ENCODE measurements at regions not wholly inside any gene's neighbourhood (a gene's known extent, or its start where the extent isn't known, plus 50 kb on each side); places are given as distances from the start of the nearest gene placed in this dataset.

GRCh38 chr11:134876226-134876625 lies 464.2 kb upstream of the B3GAT1 start:
- Histone ChIP-seq H3K4me1 (replicated peaks in 1 of 2) (no peaks in the 10 kb centered on the region), H3K36me3 (replicated peaks in 1 of 2) (no peaks in the 10 kb centered on the region), H3K9me3 (replicated peaks in 1 of 3) (no peaks in the 10 kb centered on the region), H3K27me3 (peaks cover 3% of the 10 kb centered on the region), H3K4me3 (no peak overlapping the region), H3K27ac (no peak overlapping the region)
- intact Hi-C loops (cut with DNase I), result no loop called here
- 78 to 86% (median 84%) methylated on average over 8 of the region's 8 CpGs for WGBS, 4 donors
- no peak for DNase-seq
- TF ChIP-seq POLR2A (IDR thresholded peaks at IDR 0.05) (no peak), CTCF (IDR thresholded peaks at IDR 0.05) (no peak)

GRCh38 chr11:134866981-134867675 lies 455.1 kb upstream of the B3GAT1 start:
- H3K9me3 ChIP-seq (replicated peaks in 1 of 3), result no peaks in the 10 kb centered on the region
- no peaks in the 10 kb centered on the region for H3K4me1 ChIP-seq (replicated peaks in 1 of 2)
- H3K27ac ChIP-seq, result no peak overlapping the region
- WGBS, 4 donors, result 83 to 90% (median 87%) methylated on average over 11 of the region's 11 CpGs
- H3K4me3 ChIP-seq, result no peak overlapping the region
- no peaks in the 10 kb centered on the region for H3K27me3 ChIP-seq
- intact Hi-C loops (cut with DNase I), result no loop called here
- no peaks in the 10 kb centered on the region for H3K36me3 ChIP-seq (replicated peaks in 1 of 2)
- no peak for DNase-seq
- TF ChIP-seq POLR2A (IDR thresholded peaks at IDR 0.05), result no peak
- no peak for TF ChIP-seq CTCF (IDR thresholded peaks at IDR 0.05)

GRCh38 chr11:134866215-134866614 lies 454.2 kb upstream of the B3GAT1 start:
- 71 to 85% (median 77%) methylated on average over 4 to 6 of the region's 6 CpGs for WGBS, 4 donors
- no peak overlapping the region for H3K4me3 ChIP-seq
- H3K9me3 ChIP-seq (replicated peaks in 1 of 3), result no peaks in the 10 kb centered on the region
- no peak for TF ChIP-seq POLR2A (IDR thresholded peaks at IDR 0.05)
- no peak for TF ChIP-seq CTCF (IDR thresholded peaks at IDR 0.05)
- H3K4me1 ChIP-seq (replicated peaks in 1 of 2), result no peaks in the 10 kb centered on the region
- no peak for DNase-seq
- intact Hi-C loops (cut with DNase I), result no loop called here
- H3K27me3 ChIP-seq, result no peaks in the 10 kb centered on the region
- no peak overlapping the region for H3K27ac ChIP-seq
- H3K36me3 ChIP-seq (replicated peaks in 1 of 2), result no peaks in the 10 kb centered on the region

GRCh38 chr11:134864968-134865305 lies 452.9 kb upstream of the B3GAT1 start:
- no peak overlapping the region for H3K27ac ChIP-seq
- 89 to 93% (median 90%) methylated on average over 6 of the region's 6 CpGs for WGBS, 4 donors
- no peak overlapping the region for H3K4me3 ChIP-seq
- no peak for TF ChIP-seq CTCF (IDR thresholded peaks at IDR 0.05)
- TF ChIP-seq POLR2A (IDR thresholded peaks at IDR 0.05), result no peak
- no peaks in the 10 kb centered on the region for H3K9me3 ChIP-seq (replicated peaks in 1 of 3)
- intact Hi-C loops (cut with DNase I), result no loop called here
- no peak for DNase-seq
- no peaks in the 10 kb centered on the region for H3K27me3 ChIP-seq
- H3K4me1 ChIP-seq (replicated peaks in 1 of 2), result no peaks in the 10 kb centered on the region
- H3K36me3 ChIP-seq (replicated peaks in 1 of 2), result no peaks in the 10 kb centered on the region

Measured in adrenal gland (tissue), 9 donors.